Mammary epithelial cell (primary cell): ENCODE measurements at regions not wholly inside any gene's neighbourhood (a gene's known extent, or its start where the extent isn't known, plus 50 kb on each side); places are given as distances from the start of the nearest gene placed in this dataset.

ENCODE experiments used
- EZH2 ChIP-seq: IDR thresholded peaks from 2 replicates; pipeline ENCODE4 v1.6.1; 2012; ENCODE audit warnings: low read length, inconsistent platforms, borderline replicate concordance
- TF ChIP-seq, protein P1 (sequence below), 2 donors: IDR thresholded peaks in 1 of 2; conservative IDR thresholded peaks in 1 of 2; 2 replicates each; pipeline ENCODE4 v1.5.1; 2011 to 2012; ENCODE audit warnings: inconsistent platforms in 2 of 2, low read length in 2 of 2, mild to moderate bottlenecking in 2 of 2, control low read depth in 1 of 2, low read depth in 1 of 2; ENCODE audit not compliant: insufficient read depth in 1 of 2; ENCODE audit errors: extremely low read depth in 1 of 2

DNA sequence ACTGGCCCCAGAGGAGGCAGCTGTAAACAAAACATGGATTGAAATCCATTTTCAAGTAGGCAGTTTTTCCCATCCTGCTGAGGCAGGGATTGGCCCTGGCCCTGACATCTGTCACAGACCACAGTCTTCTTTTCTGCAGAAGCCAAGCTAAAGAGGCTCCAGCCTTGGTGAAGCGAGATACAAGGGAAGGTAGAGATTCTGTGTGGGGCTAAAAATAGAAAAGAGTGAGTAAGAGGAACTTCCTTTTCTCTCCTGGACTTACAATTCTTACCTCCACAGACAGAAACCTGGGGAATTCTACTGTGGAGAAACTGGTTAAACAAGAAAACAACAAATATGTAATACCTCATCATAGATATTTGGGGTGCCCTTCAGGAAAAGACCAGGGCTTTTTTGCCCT lies 624.8 kb upstream of the FZD8 start:
- TF ChIP-seq, protein P1, sequence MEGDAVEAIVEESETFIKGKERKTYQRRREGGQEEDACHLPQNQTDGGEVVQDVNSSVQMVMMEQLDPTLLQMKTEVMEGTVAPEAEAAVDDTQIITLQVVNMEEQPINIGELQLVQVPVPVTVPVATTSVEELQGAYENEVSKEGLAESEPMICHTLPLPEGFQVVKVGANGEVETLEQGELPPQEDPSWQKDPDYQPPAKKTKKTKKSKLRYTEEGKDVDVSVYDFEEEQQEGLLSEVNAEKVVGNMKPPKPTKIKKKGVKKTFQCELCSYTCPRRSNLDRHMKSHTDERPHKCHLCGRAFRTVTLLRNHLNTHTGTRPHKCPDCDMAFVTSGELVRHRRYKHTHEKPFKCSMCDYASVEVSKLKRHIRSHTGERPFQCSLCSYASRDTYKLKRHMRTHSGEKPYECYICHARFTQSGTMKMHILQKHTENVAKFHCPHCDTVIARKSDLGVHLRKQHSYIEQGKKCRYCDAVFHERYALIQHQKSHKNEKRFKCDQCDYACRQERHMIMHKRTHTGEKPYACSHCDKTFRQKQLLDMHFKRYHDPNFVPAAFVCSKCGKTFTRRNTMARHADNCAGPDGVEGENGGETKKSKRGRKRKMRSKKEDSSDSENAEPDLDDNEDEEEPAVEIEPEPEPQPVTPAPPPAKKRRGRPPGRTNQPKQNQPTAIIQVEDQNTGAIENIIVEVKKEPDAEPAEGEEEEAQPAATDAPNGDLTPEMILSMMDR (conservative IDR thresholded peaks at IDR 0.05 in 1 of 2, IDR thresholded peaks at IDR 0.05 in 1 of 2; ENCODE audit: extremely low read depth in 1 of 2, insufficient read depth in 1 of 2, low read depth in 1 of 2, low read length in 2 of 2), result no peak
- no peak for TF ChIP-seq EZH2
